HG02852 (cell line): ENCODE measurements at regions not wholly inside any gene's neighbourhood (a gene's known extent, or its start where the extent isn't known, plus 50 kb on each side); places are given as distances from the start of the nearest gene placed in this dataset.

Experiments used
- ATAC-seq: cut with Tn5 transposase; IDR thresholded peaks from one replicate; pipeline ENCODE4 v1.9.1; 2021; ENCODE audit warnings: mild to moderate bottlenecking, moderate library complexity; ENCODE audit not compliant: unreplicated experiment

DNA sequence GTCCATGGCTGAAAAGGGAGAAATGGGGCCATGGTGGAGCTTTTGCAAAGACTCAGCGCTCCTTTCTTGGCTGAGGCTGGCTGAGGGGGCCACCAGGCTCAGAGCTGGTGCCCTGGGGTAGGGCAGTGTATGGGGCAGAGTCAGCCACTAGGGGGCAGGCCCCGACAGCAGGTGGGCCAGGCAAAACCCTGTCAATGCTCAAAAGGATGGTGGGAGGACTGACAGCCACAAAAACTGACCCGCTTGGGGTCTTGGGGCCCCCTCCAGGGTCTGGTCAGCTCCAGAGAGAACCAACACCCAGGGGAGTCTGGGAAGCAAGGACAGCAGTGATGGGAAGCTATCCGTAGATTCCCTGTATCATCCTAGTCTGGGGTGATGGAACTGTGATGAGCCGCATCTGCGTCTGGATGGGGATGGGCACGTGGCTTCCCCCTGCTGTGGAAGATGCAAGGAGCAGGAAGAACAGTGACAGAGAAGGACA is 306.9 kb downstream of the DHX35 start:
- peak; percentile 68 for ATAC-seq

GRCh38 chr20:39268491-39268951 is 306.4 kb downstream of the DHX35 start:
- no peak for ATAC-seq

DNA sequence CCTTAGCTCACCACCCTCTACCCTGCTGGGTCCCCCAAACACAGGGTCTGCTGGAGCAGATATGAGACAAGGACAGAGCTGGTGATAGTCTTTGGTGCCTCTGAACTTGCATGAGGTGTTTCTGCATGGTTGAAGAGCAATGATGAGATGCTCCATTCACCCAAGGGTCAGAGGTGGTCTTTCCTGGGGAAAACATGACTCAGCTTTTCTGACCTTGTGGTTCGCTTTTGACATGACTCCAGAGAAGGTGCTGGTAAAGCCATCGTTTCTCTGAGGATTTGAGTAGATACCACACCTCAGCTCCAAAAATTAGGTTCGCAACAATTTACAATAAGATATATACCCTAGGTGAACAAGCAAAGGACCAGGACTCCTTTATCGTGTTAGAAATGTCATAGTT is 304.8 kb downstream of the DHX35 start:
- no peak for ATAC-seq

DNA sequence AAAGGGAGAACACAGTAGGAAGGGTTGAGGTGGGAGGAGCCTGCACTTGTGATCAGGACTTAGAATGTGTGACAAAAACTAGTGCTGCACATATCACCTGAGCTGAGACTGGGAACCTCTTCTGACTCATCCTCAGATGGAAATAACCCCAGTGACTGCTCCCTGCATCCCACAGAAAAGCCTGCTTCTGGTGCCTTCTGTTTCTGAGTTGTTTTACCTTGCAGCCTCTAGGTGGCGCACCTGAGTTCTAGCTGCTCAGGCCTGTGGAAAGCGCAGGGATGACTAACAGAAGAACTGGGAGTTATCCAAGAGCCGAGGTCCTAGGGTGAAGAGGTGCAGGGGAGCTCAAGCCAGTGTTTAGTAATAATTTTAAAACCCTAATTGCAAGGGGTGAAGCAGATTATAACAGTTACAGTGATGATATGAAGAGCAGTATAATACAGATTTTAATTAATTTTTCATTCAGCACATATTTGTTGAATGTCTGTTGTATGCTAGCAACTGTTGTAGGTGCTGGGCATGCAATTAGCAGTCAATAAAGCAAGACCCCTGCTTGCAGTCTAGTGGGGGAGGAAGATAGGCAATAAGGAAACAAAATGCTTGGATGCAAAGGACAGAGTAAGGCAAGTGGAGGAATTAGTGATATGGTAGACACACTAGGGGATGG is 302.5 kb downstream of the DHX35 start:
- ATAC-seq, result no peak

- ATAC-seq, result no peak
Observed at GRCh38 chr20:39263076-39263475, 300.9 kb downstream of the DHX35 start.

GRCh38 chr20:39259808-39260207 is 297.7 kb downstream of the DHX35 start:
- ATAC-seq, result no peak

GRCh38 chr20:39259010-39259803 is 297.1 kb downstream of the DHX35 start:
- no peak for ATAC-seq

- ATAC-seq, result no peak
Observed at GRCh38 chr20:39258253-39258652, 296.1 kb downstream of the DHX35 start.

GRCh38 chr20:39253051-39253755 is 291.1 kb downstream of the DHX35 start:
- ATAC-seq, result no peak

DNA sequence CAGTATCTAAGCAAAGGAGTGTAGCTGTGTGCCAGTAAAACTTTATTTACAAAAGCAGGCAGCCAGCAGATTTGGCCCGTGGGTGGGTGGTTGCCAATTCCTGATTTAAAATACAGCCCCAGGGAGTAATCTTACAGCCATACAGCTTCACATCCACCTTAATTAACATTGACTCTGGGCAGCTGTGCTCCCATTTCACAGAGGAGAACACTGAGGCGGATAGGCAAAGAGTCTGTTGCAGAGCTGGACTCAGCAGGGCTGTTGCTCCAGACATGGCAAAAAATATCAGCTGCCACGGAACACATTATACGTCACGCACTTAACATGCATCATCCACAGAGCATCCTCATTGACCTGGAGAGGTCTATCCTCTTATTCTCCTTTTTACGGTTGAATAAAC is 289.9 kb downstream of the DHX35 start:
- no peak for ATAC-seq

DNA sequence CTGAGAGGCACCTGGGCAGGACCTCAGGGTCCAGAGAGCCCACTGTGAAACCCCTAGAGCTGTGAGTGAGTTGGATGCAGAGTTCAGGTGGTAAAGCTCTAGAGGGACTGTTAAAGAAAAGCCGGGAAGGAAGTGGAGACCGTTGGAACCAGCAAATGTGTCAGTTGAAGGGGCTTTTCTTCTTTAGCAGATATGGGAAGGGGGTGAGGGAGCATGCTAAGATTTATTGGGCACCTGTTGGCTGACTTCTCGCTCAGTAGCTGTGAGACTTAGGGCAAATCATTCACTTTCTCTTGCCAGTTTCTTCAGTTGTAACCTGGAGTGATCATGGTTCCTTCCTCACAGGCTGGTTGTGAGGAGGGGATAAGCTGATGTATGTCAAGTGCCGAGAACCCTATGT is 287.7 kb downstream of the DHX35 start:
- ATAC-seq, result no peak

DNA sequence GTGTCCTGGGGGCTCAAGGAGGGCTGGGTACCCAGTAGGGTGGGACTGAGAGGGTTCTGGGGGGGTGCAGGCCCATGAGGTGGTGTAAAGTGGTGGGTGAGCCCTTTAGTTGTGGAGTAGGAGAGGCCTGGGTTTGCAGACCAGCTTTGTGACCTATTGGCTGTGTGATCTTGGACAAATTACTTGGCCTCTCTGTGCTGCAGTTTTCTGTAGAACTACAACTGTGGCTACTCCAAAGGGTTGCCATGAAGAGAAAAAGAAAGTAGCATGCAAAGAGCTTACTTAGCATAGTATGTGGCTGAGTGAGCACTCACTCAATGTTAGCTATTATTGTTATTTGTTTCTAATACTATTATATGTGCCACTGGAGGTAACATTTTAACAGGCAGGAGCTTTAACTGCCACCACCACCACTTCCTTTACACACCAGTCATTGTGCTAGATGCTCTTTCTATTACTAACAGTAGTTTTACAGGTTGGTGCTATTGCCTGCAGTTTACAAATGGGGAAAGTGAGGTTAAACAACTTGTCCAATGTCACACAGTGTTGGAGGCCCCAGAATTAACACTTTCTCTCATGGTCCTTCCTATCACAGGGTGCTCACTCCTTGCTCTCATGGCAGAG is 286.8 kb downstream of the DHX35 start:
- no peak for ATAC-seq

GRCh38 chr20:39248171-39248861 is 286.2 kb downstream of the DHX35 start:
- no peak for ATAC-seq

DNA sequence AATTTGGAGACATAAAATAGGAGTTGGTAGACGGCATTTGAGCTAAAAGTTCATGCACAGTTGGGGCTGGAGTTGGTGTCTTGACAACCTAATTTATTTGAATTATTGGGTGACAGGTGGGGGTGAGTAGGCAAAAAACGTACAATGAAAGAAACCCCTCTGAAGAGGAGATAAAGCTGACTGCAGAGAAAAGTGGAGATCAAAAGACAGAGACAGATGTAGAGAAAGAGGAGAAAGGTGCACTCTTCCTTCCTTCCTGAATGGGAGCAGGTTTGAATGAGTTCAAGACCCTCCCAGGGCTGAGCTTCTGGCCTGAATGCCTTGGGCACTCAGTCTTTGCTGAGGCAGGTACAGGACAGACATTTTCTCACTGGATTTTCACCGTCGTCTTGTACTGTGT is 284.3 kb downstream of the DHX35 start:
- ATAC-seq, result no peak

- ATAC-seq, result no peak
Observed at GRCh38 chr20:39245685-39246311, 283.7 kb downstream of the DHX35 start.

DNA sequence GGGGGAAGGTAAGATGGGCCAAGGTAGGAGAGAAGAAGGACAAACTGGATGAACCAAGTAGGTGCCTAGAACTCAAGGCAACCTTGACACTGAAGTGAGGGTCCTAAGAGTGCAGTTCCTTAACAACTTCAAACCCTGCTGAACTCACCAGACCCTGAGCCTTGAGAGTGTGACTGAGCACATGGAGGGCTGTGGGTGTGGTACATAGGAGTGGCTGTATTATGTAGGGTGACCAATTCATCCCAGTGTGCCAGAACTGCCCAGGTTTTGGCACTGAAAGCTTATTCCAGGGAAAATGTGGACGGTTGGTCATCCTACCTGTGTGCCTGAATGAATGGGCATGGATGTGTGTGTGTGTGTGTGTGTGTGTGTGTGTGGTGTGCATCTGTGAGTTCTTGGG is 281.8 kb downstream of the DHX35 start:
- no peak for ATAC-seq

GRCh38 chr20:39242614-39243013 is 280.5 kb downstream of the DHX35 start:
- no peak for ATAC-seq

GRCh38 chr20:39234520-39235095 is 272.5 kb downstream of the DHX35 start:
- ATAC-seq, result no peak

DNA sequence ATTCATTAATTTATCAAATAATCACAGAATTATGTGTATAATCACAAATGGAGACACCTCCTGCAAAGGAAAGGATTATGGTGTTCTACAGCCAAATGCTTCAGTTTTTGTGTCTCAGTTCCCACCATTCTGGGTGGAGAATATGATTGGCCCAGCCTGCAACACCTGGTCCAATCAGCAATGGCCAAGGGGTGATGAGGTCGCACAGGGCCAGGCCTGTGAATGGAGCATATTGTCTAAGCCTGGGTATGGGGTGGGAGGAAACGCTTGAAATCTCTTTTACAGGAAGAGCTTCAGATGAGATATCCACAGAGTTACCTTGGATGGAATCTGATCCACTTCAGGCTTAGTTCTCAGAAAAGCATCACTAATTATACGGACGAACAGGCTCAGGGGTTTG is 271.6 kb downstream of the DHX35 start:
- no peak for ATAC-seq

- no peak for ATAC-seq
Observed at GRCh38 chr20:39227416-39227815, 265.3 kb downstream of the DHX35 start.
